ENCODE measurements at regions not wholly inside any gene's neighbourhood (a gene's known extent, or its start where the extent isn't known, plus 50 kb on each side); places are given as distances from the start of the nearest gene placed in this dataset.
"Not testable (repeated sequence)": the region's sequence is repeated elsewhere in the genome, so short reads cannot be mapped to it uniquely, and the experiment has no call there.

GRCh38 chr14:106051796-106052195 lies 525.4 kb downstream of the TMEM121 start:
- Histone ChIP-seq H3K9me3 (no peaks in the 10 kb centered on the region), H3K27ac (no peak overlapping the region)

GRCh38 chr14:106055289-106055688 lies 528.9 kb downstream of the TMEM121 start:
- no peak for DNase-seq (ENCODE audit: low spot score in 2 of 2)
- no peaks in the 10 kb centered on the region for H3K27me3 ChIP-seq

More at GRCh38 chr14:106051796-106052195, 525.4 kb downstream of the TMEM121 start:
- no peaks in the 10 kb centered on the region for H3K4me1 ChIP-seq
- no peaks in the 10 kb centered on the region for H3K36me3 ChIP-seq
- no peak for DNase-seq (ENCODE audit: low spot score in 2 of 2)
- intact Hi-C loops (cut with DNase I) = no loop called here
- no peaks in the 10 kb centered on the region for H3K27me3 ChIP-seq
- no peak for TF ChIP-seq CTCF (IDR thresholded peaks at IDR 0.05)
- no peak overlapping the region for H3K4me3 ChIP-seq

GRCh38 chr14:106058342-106058741 lies 532.0 kb downstream of the TMEM121 start:
- Histone ChIP-seq H3K9me3 (no peaks in the 10 kb centered on the region), H3K4me3 (no peak overlapping the region), H3K4me1 (no peaks in the 10 kb centered on the region), H3K36me3 (no peaks in the 10 kb centered on the region), H3K27me3 (no peaks in the 10 kb centered on the region), H3K27ac (no peak overlapping the region)
- no peak for TF ChIP-seq CTCF (IDR thresholded peaks at IDR 0.05)
- no peak for DNase-seq (ENCODE audit: low spot score in 2 of 2)
- intact Hi-C loops (cut with DNase I) = no loop called here

More at GRCh38 chr14:106055289-106055688, 528.9 kb downstream of the TMEM121 start:
- Histone ChIP-seq H3K27ac (no peak overlapping the region), H3K36me3 (no peaks in the 10 kb centered on the region), H3K9me3 (no peaks in the 10 kb centered on the region), H3K4me1 (no peaks in the 10 kb centered on the region), H3K4me3 (no peak overlapping the region)
- intact Hi-C loops (cut with DNase I) = no loop called here
- TF ChIP-seq CTCF (IDR thresholded peaks at IDR 0.05) = no peak

GRCh38 chr14:106060276-106060975 lies 534.0 kb downstream of the TMEM121 start:
- H3K4me3 ChIP-seq = no peak overlapping the region

GRCh38 chr14:106061877-106062500 lies 535.6 kb downstream of the TMEM121 start:
- intact Hi-C loops (cut with DNase I); H3K36me3 ChIP-seq; H3K9me3 ChIP-seq; DNase-seq (ENCODE audit: low spot score in 2 of 2); H3K4me1 ChIP-seq; H3K27me3 ChIP-seq; H3K27ac ChIP-seq; H3K4me3 ChIP-seq: not testable (repeated sequence)

More at GRCh38 chr14:106060276-106060975, 534.0 kb downstream of the TMEM121 start:
- H3K4me1 ChIP-seq = no peaks in the 10 kb centered on the region
- H3K27me3 ChIP-seq = no peaks in the 10 kb centered on the region
- no peaks in the 10 kb centered on the region for H3K36me3 ChIP-seq
- DNase-seq (ENCODE audit: low spot score in 2 of 2) = no peak
- intact Hi-C loops (cut with DNase I) = no loop called here
- TF ChIP-seq CTCF (IDR thresholded peaks at IDR 0.05) = no peak
- H3K9me3 ChIP-seq = no peaks in the 10 kb centered on the region
- no peak overlapping the region for H3K27ac ChIP-seq

- Histone ChIP-seq H3K9me3 (no peaks in the 10 kb centered on the region), H3K36me3 (no peaks in the 10 kb centered on the region), H3K4me1 (no peaks in the 10 kb centered on the region), H3K4me3 (no peak overlapping the region), H3K27me3 (no peaks in the 10 kb centered on the region), H3K27ac (no peak overlapping the region)
- TF ChIP-seq CTCF (IDR thresholded peaks at IDR 0.05) = no peak
- intact Hi-C loops (cut with DNase I) = no loop called here
- no peak for DNase-seq (ENCODE audit: low spot score in 2 of 2)
These were observed 536.3 kb downstream of the TMEM121 start for GRCh38 chr14:106062502-106063272.

Measured in ascending aorta (tissue), 2 donors.